ENCODE measurements at regions not wholly inside any gene's neighbourhood (a gene's known extent, or its start where the extent isn't known, plus 50 kb on each side); places are given as distances from the start of the nearest gene placed in this dataset.

- no peaks in the 10 kb centered on the region for H3K4me1 ChIP-seq (ENCODE audit: control insufficient read depth, insufficient read depth, low read length)
- ChIA-PET CTCF (interaction anchor here (0.6 to 0.8 kb wide), 3 partner anchors 10 to 239 kb away, joined by 3 to 4 read pairs (median 3); no protein-coding TSS in a partner anchor), RAD21 (ENCODE audit: unreplicated experiment) (no interaction called here), SMC1A (ENCODE audit: uncharacterized antibody, unreplicated experiment) (no interaction called here), POLR2A (interaction anchor here (0.5 kb wide), 1 partner anchor 30 kb away, joined by 5 read pairs; no protein-coding TSS in a partner anchor)
- ATAC-seq (no peak), DNase-seq (ENCODE audit: low read depth, low spot score) (no peak), FAIRE-seq (no peak)
- no peak overlapping the region for H3K4me3 ChIP-seq
- H3K4me2 ChIP-seq (ENCODE audit: control insufficient read depth, insufficient read depth): no peak overlapping the region
- no peaks in the 10 kb centered on the region for H3K9me3 ChIP-seq (replicated peaks; ENCODE audit: control insufficient read depth, insufficient read depth, low read length)
- H2AFZ ChIP-seq (ENCODE audit: control insufficient read depth, low read depth, low read length): no peak overlapping the region
- H4K20me1 ChIP-seq (ENCODE audit: control insufficient read depth, insufficient read depth): no peaks in the 10 kb centered on the region
- intact Hi-C loops (cut with micrococcal nuclease; ENCODE audit: unreplicated experiment): no loop called here
- BruUV-seq (replicated peaks): no TSS peak
- no peak overlapping the region for H3K9ac ChIP-seq (ENCODE audit: control insufficient read depth, insufficient read depth, low read length)
- TF ChIP-seq MAX (IDR thresholded peaks at IDR 0.05; ENCODE audit: low read depth, low read length) (no peak), ESRRA (IDR thresholded peaks at IDR 0.05; ENCODE audit: low read length) (no peak), NRF1 (conservative IDR thresholded peaks at IDR 0.05; ENCODE audit: low read depth, low read length) (no peak), HSF1 (IDR thresholded peaks at IDR 0.05; ENCODE audit: low read depth, low read length) (no peak), KDM1A (IDR thresholded peaks at IDR 0.05; ENCODE audit: borderline replicate concordance) (no peak), FOXM1 (IDR thresholded peaks at IDR 0.05; ENCODE audit: low read depth, low read length) (no peak), NBN (IDR thresholded peaks at IDR 0.05) (no peak), CUX1 (IDR thresholded peaks at IDR 0.05; ENCODE audit: insufficient replicate concordance, low read depth, low read length) (no peak), ATF3 (IDR thresholded peaks at IDR 0.05; ENCODE audit: borderline replicate concordance, extremely low read depth, low read depth, low read length) (no peak), CHD1 (IDR thresholded peaks at IDR 0.05; ENCODE audit: low read depth, low read length) (no peak), CBFB (IDR thresholded peaks at IDR 0.05; ENCODE audit: low read depth) (no peak), E2F4 (IDR thresholded peaks at IDR 0.05; ENCODE audit: low read depth, low read length) (no peak)
- no peaks in the 10 kb centered on the region for H3K36me3 ChIP-seq (ENCODE audit: control insufficient read depth in 2 of 2, insufficient read depth in 2 of 2, low read length in 1 of 2)
- H3K79me2 ChIP-seq (ENCODE audit: control insufficient read depth, insufficient read depth, low read length): no peaks in the 10 kb centered on the region
- H3K27ac ChIP-seq (ENCODE audit: control insufficient read depth, insufficient read depth): no peak overlapping the region
- in situ Hi-C loops (cut with MboI): no loop called here
- no peaks in the 10 kb centered on the region for H3K27me3 ChIP-seq (replicated peaks in 1 of 2; ENCODE audit: control insufficient read depth in 2 of 2, insufficient read depth in 2 of 2, low read length in 1 of 2)
Observed at GRCh38 chr13:63345835-63346234, 1930.2 kb upstream of the PCDH20 start.
